Esophagus squamous epithelium (tissue), 4 donors: ENCODE measurements at regions not wholly inside any gene's neighbourhood (a gene's known extent, or its start where the extent isn't known, plus 50 kb on each side); places are given as distances from the start of the nearest gene placed in this dataset.

ENCODE experiments used
- POLR2A ChIP-seq, 4 donors: fragments of 450-650 bp; IDR thresholded peaks; one replicate each; pipeline ENCODE4 v1.6.1; 2017; ENCODE audit warnings: antibody characterized with exemption in 4 of 4, mild to moderate bottlenecking in 4 of 4, moderate library complexity in 3 of 4
- TF ChIP-seq, protein P1 (sequence below), 6 experiments: fragments of 450-650 bp in 4 of 6; fragments of 200-600 bp in 2 of 6; sonication (generic) in 2 of 6; IDR thresholded peaks; one replicate each; pipeline ENCODE4 v1.5.1; 2016 to 2019; ENCODE audit warnings: antibody characterized with exemption in 6 of 6, mild to moderate bottlenecking in 4 of 6, moderate library complexity in 4 of 6

- TF ChIP-seq POLR2A (IDR thresholded peaks at IDR 0.05) = no peak
- TF ChIP-seq, protein P1, sequence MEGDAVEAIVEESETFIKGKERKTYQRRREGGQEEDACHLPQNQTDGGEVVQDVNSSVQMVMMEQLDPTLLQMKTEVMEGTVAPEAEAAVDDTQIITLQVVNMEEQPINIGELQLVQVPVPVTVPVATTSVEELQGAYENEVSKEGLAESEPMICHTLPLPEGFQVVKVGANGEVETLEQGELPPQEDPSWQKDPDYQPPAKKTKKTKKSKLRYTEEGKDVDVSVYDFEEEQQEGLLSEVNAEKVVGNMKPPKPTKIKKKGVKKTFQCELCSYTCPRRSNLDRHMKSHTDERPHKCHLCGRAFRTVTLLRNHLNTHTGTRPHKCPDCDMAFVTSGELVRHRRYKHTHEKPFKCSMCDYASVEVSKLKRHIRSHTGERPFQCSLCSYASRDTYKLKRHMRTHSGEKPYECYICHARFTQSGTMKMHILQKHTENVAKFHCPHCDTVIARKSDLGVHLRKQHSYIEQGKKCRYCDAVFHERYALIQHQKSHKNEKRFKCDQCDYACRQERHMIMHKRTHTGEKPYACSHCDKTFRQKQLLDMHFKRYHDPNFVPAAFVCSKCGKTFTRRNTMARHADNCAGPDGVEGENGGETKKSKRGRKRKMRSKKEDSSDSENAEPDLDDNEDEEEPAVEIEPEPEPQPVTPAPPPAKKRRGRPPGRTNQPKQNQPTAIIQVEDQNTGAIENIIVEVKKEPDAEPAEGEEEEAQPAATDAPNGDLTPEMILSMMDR (IDR thresholded peaks at IDR 0.05) = no peak
Measured at GRCh38 chr9:119841016-119841415, 471.8 kb upstream of the BRINP1 start.
